Epithelial cell of proximal tubule (primary cell): ENCODE measurements at regions not wholly inside any gene's neighbourhood (a gene's known extent, or its start where the extent isn't known, plus 50 kb on each side); places are given as distances from the start of the nearest gene placed in this dataset.

Source experiments
- DNase-seq: peaks from one replicate; pipeline ENCODE4 v3.0.0-alpha.2; 2011; ENCODE audit warnings: low read depth
- H3K4me3 ChIP-seq: 2 replicates; pipeline ENCODE4 v1.5.1; 2011; ENCODE audit warnings: low read depth, mild to moderate bottlenecking, low read length
- CTCF ChIP-seq: conservative IDR thresholded peaks from 2 replicates; pipeline ENCODE4 v1.5.1; 2012; ENCODE audit warnings: low read depth, mild to moderate bottlenecking, low read length

GRCh38 chr2:240236217-240237111 lies 96.0 kb upstream of the OTOS start:
- H3K4me3 ChIP-seq: no peak overlapping the region
- no peak for DNase-seq
- TF ChIP-seq CTCF: no peak

- peak; percentile 79 for DNase-seq
- TF ChIP-seq CTCF: no peak
Observed at GRCh38 chr2:240237609-240238174, 97.2 kb upstream of the OTOS start.

GRCh38 chr2:240238201-240238600 lies 97.7 kb upstream of the OTOS start:
- TF ChIP-seq CTCF: no peak
- no peak for DNase-seq
- no peak overlapping the region for H3K4me3 ChIP-seq

More at GRCh38 chr2:240237609-240238174, 97.2 kb upstream of the OTOS start:
- H3K4me3 ChIP-seq: no peak overlapping the region

GRCh38 chr2:240238786-240239185 lies 98.3 kb upstream of the OTOS start:
- H3K4me3 ChIP-seq: no peak overlapping the region
- no peak for DNase-seq
- TF ChIP-seq CTCF: no peak

- H3K4me3 ChIP-seq: no peak overlapping the region
- no peak for TF ChIP-seq CTCF
- no peak for DNase-seq
Observed at GRCh38 chr2:240239325-240239724, 98.9 kb upstream of the OTOS start.

GRCh38 chr2:240240017-240240734 lies 99.7 kb upstream of the OTOS start:
- no peak for DNase-seq
- TF ChIP-seq CTCF: no peak
- H3K4me3 ChIP-seq: no peak overlapping the region
